DND-41 (cell line): ENCODE measurements at regions not wholly inside any gene's neighbourhood (a gene's known extent, or its start where the extent isn't known, plus 50 kb on each side); places are given as distances from the start of the nearest gene placed in this dataset.

ENCODE experiments used
- EZH2 ChIP-seq: IDR thresholded peaks from 3 replicates; pipeline ENCODE4 v1.6.1; 2012; ENCODE audit warnings: borderline replicate concordance, low read depth, mild to moderate bottlenecking, moderate library complexity, low read length, inconsistent platforms; ENCODE audit not compliant: severe bottlenecking
- TF ChIP-seq, protein P1 (sequence below): IDR thresholded peaks from 2 replicates; pipeline ENCODE4 v1.5.1; 2012; ENCODE audit warnings: borderline replicate concordance, low read length, moderate library complexity, mild to moderate bottlenecking; ENCODE audit not compliant: poor library complexity, severe bottlenecking; ENCODE audit errors: extremely low read depth

DNA sequence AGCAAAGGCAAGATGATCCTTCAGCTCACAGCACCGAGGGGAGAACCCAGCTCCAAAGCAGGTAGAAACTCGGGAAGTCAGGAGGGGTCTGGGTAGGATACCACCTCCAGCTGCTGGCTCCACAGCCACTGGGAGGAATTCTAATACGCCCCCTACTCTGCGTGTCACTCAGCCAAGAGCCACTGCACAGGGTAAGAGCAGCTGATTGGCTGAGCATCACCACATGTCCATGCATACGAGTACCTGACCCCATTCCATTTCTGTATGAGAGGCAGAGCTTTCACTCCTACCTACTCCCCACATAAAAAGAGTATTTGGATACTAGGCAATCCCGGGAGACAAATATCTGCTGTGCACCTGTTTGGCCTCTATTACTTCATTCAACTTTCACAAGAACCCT is 121.4 kb downstream of the RRAGC start:
- TF ChIP-seq, protein P1, sequence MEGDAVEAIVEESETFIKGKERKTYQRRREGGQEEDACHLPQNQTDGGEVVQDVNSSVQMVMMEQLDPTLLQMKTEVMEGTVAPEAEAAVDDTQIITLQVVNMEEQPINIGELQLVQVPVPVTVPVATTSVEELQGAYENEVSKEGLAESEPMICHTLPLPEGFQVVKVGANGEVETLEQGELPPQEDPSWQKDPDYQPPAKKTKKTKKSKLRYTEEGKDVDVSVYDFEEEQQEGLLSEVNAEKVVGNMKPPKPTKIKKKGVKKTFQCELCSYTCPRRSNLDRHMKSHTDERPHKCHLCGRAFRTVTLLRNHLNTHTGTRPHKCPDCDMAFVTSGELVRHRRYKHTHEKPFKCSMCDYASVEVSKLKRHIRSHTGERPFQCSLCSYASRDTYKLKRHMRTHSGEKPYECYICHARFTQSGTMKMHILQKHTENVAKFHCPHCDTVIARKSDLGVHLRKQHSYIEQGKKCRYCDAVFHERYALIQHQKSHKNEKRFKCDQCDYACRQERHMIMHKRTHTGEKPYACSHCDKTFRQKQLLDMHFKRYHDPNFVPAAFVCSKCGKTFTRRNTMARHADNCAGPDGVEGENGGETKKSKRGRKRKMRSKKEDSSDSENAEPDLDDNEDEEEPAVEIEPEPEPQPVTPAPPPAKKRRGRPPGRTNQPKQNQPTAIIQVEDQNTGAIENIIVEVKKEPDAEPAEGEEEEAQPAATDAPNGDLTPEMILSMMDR: no peak
- no peak for TF ChIP-seq EZH2
